ENCODE measurements at regions not wholly inside any gene's neighbourhood (a gene's known extent, or its start where the extent isn't known, plus 50 kb on each side); places are given as distances from the start of the nearest gene placed in this dataset.

GRCh38 chr3:177881351-177881750 is 654.9 kb upstream of the KCNMB2 start:
- H3K4me3 ChIP-seq, result no peak overlapping the region
- intact Hi-C loops (cut with micrococcal nuclease), result no loop called here
- H3K27ac ChIP-seq (replicated peaks), result no peak overlapping the region
- no peaks in the 10 kb centered on the region for H3K9me3 ChIP-seq (replicated peaks)
- peaks cover 8% of the 10 kb centered on the region for H3K4me1 ChIP-seq
- no peak for TF ChIP-seq CTCF (IDR thresholded peaks at IDR 0.05; ENCODE audit: borderline replicate concordance)
- no peaks in the 10 kb centered on the region for H3K27me3 ChIP-seq (ENCODE audit: low read depth)
- no peak for DNase-seq
- no peaks in the 10 kb centered on the region for H3K36me3 ChIP-seq

GRCh38 chr3:177882124-177882648 is 654.0 kb upstream of the KCNMB2 start:
- no peak for TF ChIP-seq CTCF (IDR thresholded peaks at IDR 0.05; ENCODE audit: borderline replicate concordance)
- intact Hi-C loops (cut with micrococcal nuclease), result no loop called here

GRCh38 chr3:177883091-177883490 is 653.1 kb upstream of the KCNMB2 start:
- intact Hi-C loops (cut with micrococcal nuclease), result no loop called here

More at GRCh38 chr3:177882124-177882648, 654.0 kb upstream of the KCNMB2 start:
- peaks cover 8% of the 10 kb centered on the region for H3K4me1 ChIP-seq
- no peaks in the 10 kb centered on the region for H3K36me3 ChIP-seq
- no peaks in the 10 kb centered on the region for H3K27me3 ChIP-seq (ENCODE audit: low read depth)
- no peaks in the 10 kb centered on the region for H3K9me3 ChIP-seq (replicated peaks)
- no peak overlapping the region for H3K4me3 ChIP-seq
- H3K27ac ChIP-seq (replicated peaks), result no peak overlapping the region
- DNase-seq, result no peak

GRCh38 chr3:177883957-177884356 is 652.3 kb upstream of the KCNMB2 start:
- no peak overlapping the region for H3K27ac ChIP-seq (replicated peaks)
- DNase-seq, result no peak
- H3K27me3 ChIP-seq (ENCODE audit: low read depth), result no peaks in the 10 kb centered on the region
- H3K9me3 ChIP-seq (replicated peaks), result no peaks in the 10 kb centered on the region
- H3K36me3 ChIP-seq, result no peaks in the 10 kb centered on the region
- H3K4me3 ChIP-seq, result no peak overlapping the region
- no peak for TF ChIP-seq CTCF (IDR thresholded peaks at IDR 0.05; ENCODE audit: borderline replicate concordance)
- peaks cover 8% of the 10 kb centered on the region for H3K4me1 ChIP-seq
- intact Hi-C loops (cut with micrococcal nuclease), result no loop called here

More at GRCh38 chr3:177883091-177883490, 653.1 kb upstream of the KCNMB2 start:
- H3K27me3 ChIP-seq (ENCODE audit: low read depth), result no peaks in the 10 kb centered on the region
- no peak for TF ChIP-seq CTCF (IDR thresholded peaks at IDR 0.05; ENCODE audit: borderline replicate concordance)
- H3K9me3 ChIP-seq (replicated peaks), result no peaks in the 10 kb centered on the region
- H3K4me1 ChIP-seq, result peaks cover 8% of the 10 kb centered on the region
- H3K36me3 ChIP-seq, result no peaks in the 10 kb centered on the region
- no peak for DNase-seq
- H3K27ac ChIP-seq (replicated peaks), result no peak overlapping the region
- no peak overlapping the region for H3K4me3 ChIP-seq

- Histone ChIP-seq H3K9me3 (replicated peaks) (no peaks in the 10 kb centered on the region), H3K36me3 (no peaks in the 10 kb centered on the region), H3K27me3 (ENCODE audit: low read depth) (no peaks in the 10 kb centered on the region), H3K4me3 (no peak overlapping the region), H3K4me1 (peaks cover 8% of the 10 kb centered on the region), H3K27ac (replicated peaks) (no peak overlapping the region)
- DNase-seq, result no peak
- intact Hi-C loops (cut with micrococcal nuclease), result no loop called here
- no peak for TF ChIP-seq CTCF (IDR thresholded peaks at IDR 0.05; ENCODE audit: borderline replicate concordance)
Measured at GRCh38 chr3:177885063-177885462, 651.2 kb upstream of the KCNMB2 start.

Data from left ventricle myocardium inferior (tissue), 1 donor.